HFF-Myc (cell line): ENCODE measurements at regions not wholly inside any gene's neighbourhood (a gene's known extent, or its start where the extent isn't known, plus 50 kb on each side); places are given as distances from the start of the nearest gene placed in this dataset.

Source experiments
- DNase-seq: peaks from one replicate; pipeline ENCODE4 v3.0.0-alpha.2; 2011; ENCODE audit warnings: low read depth; ENCODE audit errors: extremely low read depth
- H3K4me3 ChIP-seq: replicated peaks from 2 replicates; pipeline ENCODE4 v1.5.1; 2011; ENCODE audit warnings: low read depth, mild to moderate bottlenecking, control low read depth, low read length
- CTCF ChIP-seq: IDR thresholded peaks from 2 replicates; pipeline ENCODE4 v1.5.1; 2012; ENCODE audit warnings: mild to moderate bottlenecking, low read depth, low read length, control low read depth; ENCODE audit errors: missing control alignments

DNA sequence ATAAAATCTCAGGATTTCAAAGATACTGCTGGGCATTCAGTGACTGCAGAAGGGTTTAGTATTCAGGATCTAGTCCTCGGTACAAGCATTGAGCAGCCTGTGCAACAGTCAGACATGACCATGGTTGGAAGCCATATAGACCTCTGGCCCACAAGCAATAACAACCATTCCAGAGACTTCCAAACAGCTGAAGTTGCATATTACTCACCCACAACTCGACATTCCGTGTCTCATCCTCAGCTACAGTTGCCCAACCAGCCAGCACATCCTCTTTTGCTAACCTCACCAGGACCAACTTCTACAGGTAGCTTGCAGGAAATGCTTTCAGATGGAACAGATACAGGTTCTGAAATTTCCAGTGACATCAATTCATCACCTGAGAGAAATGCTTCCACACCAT lies 156.8 kb downstream of the C11orf91 start:
- no peak for TF ChIP-seq CTCF
- no peak overlapping the region for H3K4me3 ChIP-seq
- no peak for DNase-seq

GRCh38 chr11:33542921-33543320 lies 157.7 kb downstream of the C11orf91 start:
- no peak for DNase-seq
- peak; percentile 81 for TF ChIP-seq CTCF
- H3K4me3 ChIP-seq = no peak overlapping the region

DNA sequence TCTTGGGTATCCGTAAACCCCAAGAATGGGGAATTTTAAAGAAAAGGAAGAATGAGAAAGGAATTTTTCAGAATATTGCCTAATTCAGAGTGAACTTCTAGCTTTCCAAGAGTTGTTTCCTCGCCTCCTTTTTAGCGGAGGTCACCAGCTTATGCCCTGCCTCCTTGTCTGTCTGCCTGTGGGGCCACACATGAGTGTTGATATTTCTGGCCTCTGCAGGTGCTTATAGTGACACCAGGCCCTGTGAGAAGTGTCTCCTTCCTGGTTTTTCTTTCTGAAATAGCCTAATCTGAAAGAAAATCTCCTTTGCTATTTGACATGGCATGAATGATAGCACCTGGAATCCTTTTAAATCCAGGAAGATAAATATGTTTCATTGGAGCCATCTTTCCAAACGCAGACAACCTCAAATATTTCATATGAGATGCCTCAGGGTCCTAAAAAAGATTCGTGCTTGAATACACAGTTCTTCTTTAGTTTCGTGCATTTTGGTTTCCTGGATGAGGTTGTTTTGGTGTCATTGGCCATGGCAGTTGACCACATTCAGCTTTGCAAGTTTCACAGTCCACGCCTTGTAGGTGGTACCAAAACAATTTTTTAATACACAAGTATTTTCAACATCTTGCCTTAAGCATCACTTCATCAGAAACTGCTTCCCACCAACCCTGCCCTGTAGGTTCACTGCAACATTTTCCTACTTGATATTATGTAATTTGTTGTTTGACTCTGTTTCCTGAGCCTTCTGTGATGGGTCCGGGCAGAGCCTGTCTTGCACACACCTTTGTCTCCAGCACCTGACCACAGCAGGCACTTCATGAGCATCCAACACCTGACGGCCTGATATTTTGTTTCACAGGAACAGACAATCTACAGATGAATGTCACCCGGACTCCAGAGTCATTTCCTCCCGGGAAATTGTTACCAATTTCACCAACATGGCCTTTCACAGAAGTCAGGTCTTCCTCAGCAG lies 159.4 kb downstream of the C11orf91 start:
- no peak for TF ChIP-seq CTCF
- no peak for DNase-seq
- H3K4me3 ChIP-seq = no peak overlapping the region

- H3K4me3 ChIP-seq = no peak overlapping the region
- TF ChIP-seq CTCF = no peak
These were observed 160.2 kb downstream of the C11orf91 start for GRCh38 chr11:33540427-33540826.

DNA sequence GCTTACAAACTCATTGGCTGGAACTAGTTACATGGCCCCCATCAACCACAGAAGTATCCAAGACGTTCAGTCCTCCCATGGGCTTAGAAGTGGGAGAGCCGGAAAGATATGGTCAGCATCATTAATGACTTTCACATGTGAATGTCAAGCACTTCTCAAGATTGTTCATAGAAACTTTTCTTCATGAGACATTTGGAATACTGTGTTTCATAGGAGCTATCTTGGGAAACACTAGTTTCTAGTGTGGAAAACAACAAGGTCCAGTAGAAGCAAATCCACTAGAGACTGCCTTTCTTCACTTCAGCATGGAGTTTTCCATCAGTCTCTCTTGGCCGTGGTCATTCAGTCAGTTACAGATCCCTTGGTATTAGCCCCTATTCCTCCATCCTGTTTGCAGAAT lies 160.9 kb downstream of the C11orf91 start:
- no peak overlapping the region for H3K4me3 ChIP-seq
- TF ChIP-seq CTCF = no peak
- DNase-seq = no peak

More at GRCh38 chr11:33540427-33540826, 160.2 kb downstream of the C11orf91 start:
- no peak for DNase-seq

DNA sequence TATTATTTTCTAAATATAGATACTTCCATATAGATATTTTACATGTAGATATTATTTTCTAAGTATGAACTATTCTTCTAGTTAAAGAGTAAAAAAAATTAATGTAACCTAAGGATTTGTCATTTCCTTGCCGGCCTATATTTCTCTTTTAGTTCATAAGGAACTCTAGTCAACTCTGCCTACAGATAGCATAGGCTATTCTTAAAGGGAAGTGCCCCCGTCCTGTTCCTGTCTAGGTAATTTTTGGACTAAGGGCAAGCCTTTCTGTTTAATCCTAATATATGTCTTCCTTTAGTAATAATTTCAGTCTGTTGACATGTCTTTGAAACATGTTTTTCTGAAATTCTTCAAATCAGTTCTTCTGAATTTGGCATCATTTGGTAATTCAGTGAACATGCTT lies 161.9 kb downstream of the C11orf91 start:
- no peak overlapping the region for H3K4me3 ChIP-seq
- DNase-seq = no peak
- no peak for TF ChIP-seq CTCF
